ENCODE measurements at regions not wholly inside any gene's neighbourhood (a gene's known extent, or its start where the extent isn't known, plus 50 kb on each side); places are given as distances from the start of the nearest gene placed in this dataset.

GRCh38 chr2:195407783-195408182, 249.2 kb upstream of the SLC39A10 start:
- no peak for DNase-seq (ENCODE audit: low read depth)

GRCh38 chr2:195406886-195407603, 250.0 kb upstream of the SLC39A10 start:
- DNase-seq (ENCODE audit: low read depth) = no peak

- no peak for DNase-seq (ENCODE audit: low read depth)
Observed at GRCh38 chr2:195404651-195405050, 252.4 kb upstream of the SLC39A10 start.

- DNase-seq (ENCODE audit: low read depth) = no peak
Observed at GRCh38 chr2:195396479-195396878, 260.5 kb upstream of the SLC39A10 start.

GRCh38 chr2:195395362-195395761, 261.7 kb upstream of the SLC39A10 start:
- DNase-seq (ENCODE audit: low read depth) = no peak

GRCh38 chr2:195392446-195393336, 264.3 kb upstream of the SLC39A10 start:
- no peak for DNase-seq (ENCODE audit: low read depth)

GRCh38 chr2:195390686-195391321, 266.2 kb upstream of the SLC39A10 start:
- no peak for DNase-seq (ENCODE audit: low read depth)

GRCh38 chr2:195388028-195388427, 269.0 kb upstream of the SLC39A10 start:
- no peak for DNase-seq (ENCODE audit: low read depth)

GRCh38 chr2:195382186-195382585, 274.8 kb upstream of the SLC39A10 start:
- peak; percentile 5 for DNase-seq (ENCODE audit: low read depth)

- DNase-seq (ENCODE audit: low read depth) = no peak
Observed at GRCh38 chr2:195370167-195370943, 286.7 kb upstream of the SLC39A10 start.

GRCh38 chr2:195369218-195369587, 287.8 kb upstream of the SLC39A10 start:
- DNase-seq (ENCODE audit: low read depth) = no peak

GRCh38 chr2:195368249-195369217, 288.5 kb upstream of the SLC39A10 start:
- no peak for DNase-seq (ENCODE audit: low read depth)

GRCh38 chr2:195367809-195368208, 289.2 kb upstream of the SLC39A10 start:
- DNase-seq (ENCODE audit: low read depth) = no peak

- DNase-seq (ENCODE audit: low read depth) = no peak
Observed at GRCh38 chr2:195364015-195364965, 292.7 kb upstream of the SLC39A10 start.

- DNase-seq (ENCODE audit: low read depth) = no peak
Observed at GRCh38 chr2:195363496-195363895, 293.5 kb upstream of the SLC39A10 start.

GRCh38 chr2:195360242-195360641, 296.8 kb upstream of the SLC39A10 start:
- DNase-seq (ENCODE audit: low read depth) = no peak

- no peak for DNase-seq (ENCODE audit: low read depth)
Observed at GRCh38 chr2:195359043-195359735, 297.8 kb upstream of the SLC39A10 start.

GRCh38 chr2:195356920-195357440, 300.0 kb upstream of the SLC39A10 start:
- DNase-seq (ENCODE audit: low read depth) = no peak

GRCh38 chr2:195356026-195356425, 301.0 kb upstream of the SLC39A10 start:
- DNase-seq (ENCODE audit: low read depth) = no peak

Data from activated T-cell treated with anti-CD3 and anti-CD28 coated beads for 24 hours (primary cell).